GM12878 (cell line): ENCODE measurements at regions not wholly inside any gene's neighbourhood (a gene's known extent, or its start where the extent isn't known, plus 50 kb on each side); places are given as distances from the start of the nearest gene placed in this dataset.

Experiments used
- ATAC-seq: fragments of 200-7000 bp; cut with Tn5 transposase; 3 replicates; pipeline ENCODE4 v1.9.1; 2020; ENCODE audit warnings: mild to moderate bottlenecking, moderate library complexity
- BruUV-seq: library from RNA; stranded (reverse); fragments of 400-500 nt; replicated peaks from 2 replicates; lab custom pipeline; 2021; lab: Mats Ljungman, UMichigan
- CTCF ChIA-PET: fragments of 300-600 bp; sonication (Branson Sonifier 250); formaldehyde crosslinking; extraction: SDS; loops from one replicate; lab custom pipeline; 2021; ENCODE audit warnings: inconsistent platforms; lab: Yijun Ruan, JAX
- POLR2A ChIA-PET: fragments of 350-600 bp; formaldehyde crosslinking; extraction: SDS; loops from one replicate; lab custom pipeline; 2021; ENCODE audit warnings: inconsistent platforms; lab: Charles Lee
- RAD21 ChIA-PET: fragments of 300-600 bp; sonication (Branson Sonifier 250); formaldehyde crosslinking; loops from one replicate; lab custom pipeline; 2023; ENCODE audit warnings: antibody characterized with exemption; ENCODE audit not compliant: unreplicated experiment; lab: Charles Lee
- SMC1A ChIA-PET: fragments of 300-600 bp; sonication (Branson Sonifier 250); formaldehyde crosslinking; loops from one replicate; lab custom pipeline; 2023; ENCODE audit not compliant: unreplicated experiment, uncharacterized antibody; lab: Charles Lee
- DNase-seq: peaks from one replicate; pipeline ENCODE4 v3.0.0-alpha.2; 2011; ENCODE audit warnings: low read depth, low spot score
- FAIRE-seq: peaks from 3 replicates; lab custom pipeline; 2011; peaks lifted over from hg19 to GRCh38; lab: Jason Lieb, UNC
- H2AFZ ChIP-seq: 2 replicates; pipeline ENCODE4 v1.6.0; 2011; ENCODE audit warnings: low read depth, low read length, control low read depth; ENCODE audit not compliant: control insufficient read depth
- H3K27ac ChIP-seq: 2 replicates; pipeline ENCODE4 v1.5.1; 2011; ENCODE audit warnings: control low read depth; ENCODE audit not compliant: control insufficient read depth, insufficient read depth
- H3K27me3 ChIP-seq, 2 experiments: replicated peaks in 1 of 2; 2 replicates each; pipeline versions ENCODE4 v1.6.0 to v1.6.1; 2011; ENCODE audit warnings: low read length in 1 of 2; ENCODE audit not compliant: control insufficient read depth in 2 of 2, insufficient read depth in 2 of 2
- H3K36me3 ChIP-seq, 2 experiments: 2 replicates each; pipeline ENCODE4 v1.5.1; 2011; ENCODE audit warnings: low read length in 1 of 2; ENCODE audit not compliant: control insufficient read depth in 2 of 2, insufficient read depth in 2 of 2
- H3K4me1 ChIP-seq: 2 replicates; pipeline ENCODE4 v1.6.1; 2011; ENCODE audit warnings: mild to moderate bottlenecking, low read length, moderate library complexity, mixed read lengths; ENCODE audit not compliant: control insufficient read depth, insufficient read depth
- H3K4me2 ChIP-seq: 2 replicates; pipeline ENCODE4 v1.6.0; 2011; ENCODE audit warnings: control low read depth; ENCODE audit not compliant: control insufficient read depth, insufficient read depth
- H3K4me3 ChIP-seq: fragments of 200-600 bp; sonication (generic); 2 replicates; pipeline ENCODE4 v1.5.1; 2016
- H3K79me2 ChIP-seq: 2 replicates; pipeline ENCODE4 v1.6.0; 2011; ENCODE audit warnings: low read length; ENCODE audit not compliant: control insufficient read depth, insufficient read depth
- H3K9ac ChIP-seq: 2 replicates; pipeline ENCODE4 v1.8.0; 2011; ENCODE audit warnings: low read length, control low read depth, mixed read lengths; ENCODE audit not compliant: control insufficient read depth, insufficient read depth
- H3K9me3 ChIP-seq: replicated peaks from 3 replicates; pipeline ENCODE4 v1.5.1; 2011; ENCODE audit warnings: mild to moderate bottlenecking, low read length; ENCODE audit not compliant: control insufficient read depth, insufficient read depth
- H4K20me1 ChIP-seq: 2 replicates; pipeline ENCODE4 v1.6.0; 2011; ENCODE audit not compliant: control insufficient read depth, insufficient read depth
- ASH2L ChIP-seq: fragments of 300-600, 200-600 bp; sonication (generic); IDR thresholded peaks from 2 replicates; pipeline ENCODE4 v1.6.1; 2017; ENCODE audit warnings: low read depth, mild to moderate bottlenecking, borderline replicate concordance
- CHD1 ChIP-seq: IDR thresholded peaks from 2 replicates; pipeline ENCODE4 v1.6.1; 2012; ENCODE audit warnings: low read depth, low read length, improper control_type of control experiment
- E2F4 ChIP-seq: IDR thresholded peaks from 2 replicates; pipeline ENCODE4 v1.6.1; 2012; ENCODE audit warnings: low read depth, low read length, improper control_type of control experiment
- ETV6 ChIP-seq, 2 experiments: fragments of 450-650 bp in 1 of 2; IDR thresholded peaks in 1 of 2; conservative IDR thresholded peaks in 1 of 2; 2 replicates each; pipeline ENCODE4 v1.6.1; 2014; ENCODE audit warnings: antibody characterized with exemption in 1 of 2, borderline replicate concordance in 1 of 2, low read depth in 1 of 2, mild to moderate bottlenecking in 1 of 2, moderate library complexity in 1 of 2
- MEF2A ChIP-seq: IDR thresholded peaks from 2 replicates; pipeline ENCODE4 v1.6.1; 2011; ENCODE audit warnings: low read depth, mild to moderate bottlenecking, low read length, moderate library complexity; ENCODE audit not compliant: insufficient read depth
- PML ChIP-seq: IDR thresholded peaks from 2 replicates; pipeline ENCODE4 v1.6.1; 2012; ENCODE audit warnings: low read length, inconsistent platforms
- RAD21 ChIP-seq: IDR thresholded peaks from 2 replicates; pipeline ENCODE4 v1.6.1; 2011; ENCODE audit warnings: mild to moderate bottlenecking, low read depth, low read length, moderate library complexity; ENCODE audit not compliant: insufficient read depth
- RCOR1 ChIP-seq: conservative IDR thresholded peaks from 2 replicates; pipeline ENCODE4 v1.6.1; 2012; ENCODE audit warnings: low read depth, low read length, improper control_type of control experiment
- RUNX3 ChIP-seq: IDR thresholded peaks from 2 replicates; pipeline ENCODE4 v1.6.1; 2012; ENCODE audit warnings: low read length, inconsistent platforms
- STAT3 ChIP-seq: IDR thresholded peaks from 2 replicates; pipeline ENCODE4 v1.6.1; 2011; ENCODE audit warnings: low read depth, low read length, improper control_type of control experiment
- TAF1 ChIP-seq: IDR thresholded peaks from 2 replicates; pipeline ENCODE4 v1.6.1; 2011; ENCODE audit warnings: mild to moderate bottlenecking, low read depth, low read length, borderline replicate concordance
- WRNIP1 ChIP-seq: IDR thresholded peaks from 2 replicates; pipeline ENCODE4 v1.6.1; 2011; ENCODE audit warnings: low read depth, low read length, improper control_type of control experiment, borderline replicate concordance
- YY1 ChIP-seq: IDR thresholded peaks from 2 replicates; pipeline ENCODE4 v1.6.1; 2011; ENCODE audit warnings: low read depth, mild to moderate bottlenecking, low read length
- ZNF622 ChIP-seq: fragments of 450-650 bp; IDR thresholded peaks from 2 replicates; pipeline ENCODE4 v1.6.1; 2017; ENCODE audit warnings: mild to moderate bottlenecking, inconsistent platforms
- WGBS: methylation state at CpG from one replicate; pipeline ENCODE4 v1.1.6; 2016; ENCODE audit warnings: low lambda C conversion rate; ENCODE audit not compliant: insufficient replicate concordance, insufficient coverage; ENCODE audit errors: missing lambda C conversion rate; 5-methylcytosine and 5-hydroxymethylcytosine counted together
- in situ Hi-C: fragments of 300-500 bp; cut with MboI; formaldehyde crosslinking; loops from 9 replicates; pipeline ENCODE4 v1.14.3; 2018; ENCODE audit warnings: mixed read lengths
- intact Hi-C: fragments of 100-400 bp; cut with micrococcal nuclease; formaldehyde crosslinking; loops from one replicate; pipeline ENCODE4 v1.14.2; 2022; ENCODE audit not compliant: unreplicated experiment
- TF ChIP-seq, protein P1 (sequence below): IDR thresholded peaks from 2 replicates; pipeline ENCODE4 v1.6.1; 2011; ENCODE audit warnings: low read depth, mild to moderate bottlenecking, low read length, moderate library complexity, borderline replicate concordance; ENCODE audit errors: extremely low read depth

DNA sequence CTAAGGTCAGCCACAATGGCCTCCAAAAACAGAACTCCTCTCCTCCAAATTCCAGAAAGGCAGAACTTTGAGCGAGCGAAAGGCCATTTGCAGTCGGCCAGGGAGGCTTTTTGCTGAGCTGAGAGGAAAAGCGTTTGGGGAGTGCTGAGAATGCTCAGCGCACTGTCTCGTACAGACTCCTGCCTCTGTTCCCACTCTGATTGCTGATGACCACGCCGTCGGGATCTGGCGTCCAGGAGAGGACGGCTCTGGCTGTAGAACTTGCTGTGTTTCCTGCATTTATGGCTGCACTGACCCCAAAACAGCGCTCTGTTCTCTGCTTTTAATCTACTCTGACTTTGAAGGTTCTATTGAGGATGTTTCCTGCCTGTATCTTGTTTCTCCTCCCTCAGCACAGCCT, 82.4 kb upstream of the WSCD2 start:
- ATAC-seq (no peak), DNase-seq (no peak), FAIRE-seq (no peak)
- ChIA-PET CTCF (no interaction called here), RAD21 (no interaction called here), SMC1A (no interaction called here), POLR2A (no interaction called here)
- H4K20me1 ChIP-seq = no peaks in the 10 kb centered on the region
- intact Hi-C loops = no loop called here
- peaks cover 4% of the 10 kb centered on the region; the same call in 1 of the 2 replicates for H3K4me1 ChIP-seq
- in situ Hi-C loops = no loop called here
- H3K36me3 ChIP-seq = no peaks in the 10 kb centered on the region
- no peak overlapping the region for H3K4me2 ChIP-seq
- 49% methylated on average over 12 of the region's 12 CpGs for WGBS
- no peak overlapping the region; the same call in 1 of the 2 replicates for H2AFZ ChIP-seq
- H3K9ac ChIP-seq = no peak overlapping the region
- TF ChIP-seq STAT3 (no peak), PML (no peak), ZNF622 (no peak), E2F4 (no peak), ASH2L (no peak)
- TF ChIP-seq, protein P1, sequence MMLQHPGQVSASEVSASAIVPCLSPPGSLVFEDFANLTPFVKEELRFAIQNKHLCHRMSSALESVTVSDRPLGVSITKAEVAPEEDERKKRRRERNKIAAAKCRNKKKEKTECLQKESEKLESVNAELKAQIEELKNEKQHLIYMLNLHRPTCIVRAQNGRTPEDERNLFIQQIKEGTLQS = no peak
- no peak overlapping the region for H3K27ac ChIP-seq
- BruUV-seq = no TSS peak
- H3K27me3 ChIP-seq = no peaks in the 10 kb centered on the region; a peak in 2 of 4 replicates
- no peaks in the 10 kb centered on the region for H3K79me2 ChIP-seq
- no peaks in the 10 kb centered on the region for H3K9me3 ChIP-seq
- no peak overlapping the region for H3K4me3 ChIP-seq

DNA sequence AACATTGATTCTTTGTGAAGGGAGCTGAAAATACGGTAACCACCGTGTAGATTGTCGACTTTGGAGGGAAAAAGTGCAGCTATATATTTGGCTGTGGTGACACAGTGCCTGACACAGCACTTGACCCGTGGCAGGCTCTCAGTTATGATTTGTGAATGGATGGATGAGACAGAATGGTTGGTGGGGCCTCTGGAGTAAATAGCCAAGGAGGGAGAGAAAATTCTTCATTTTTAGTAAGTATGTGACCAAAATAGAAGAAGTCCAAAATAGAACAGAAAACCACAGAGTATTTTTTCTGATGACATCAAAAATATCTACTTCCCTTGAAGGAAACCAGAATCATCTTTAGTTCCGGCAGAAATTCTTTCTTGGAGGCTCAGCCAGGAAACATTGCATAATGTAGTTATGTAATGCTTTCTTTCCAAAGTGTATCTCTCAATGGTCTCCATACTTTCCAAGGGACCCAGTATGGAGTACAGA, 82.0 kb upstream of the WSCD2 start:
- no peak for DNase-seq
- 17% methylated on average over 5 of the region's 5 CpGs for WGBS
- peak; percentile 57 for TF ChIP-seq RUNX3
- no peak for TF ChIP-seq RAD21
- no peak for TF ChIP-seq TAF1
- peak; percentile 73 for TF ChIP-seq MEF2A
- TF ChIP-seq RCOR1 = no peak
- no peak for TF ChIP-seq YY1
- TF ChIP-seq ETV6 (conservative IDR thresholded peaks at IDR 0.05 in 1 of 2, IDR thresholded peaks at IDR 0.05 in 1 of 2; ENCODE audit: borderline replicate concordance in 1 of 2, low read depth in 1 of 2) = peak in 1 of 2 experiments; percentile 31; a peak in 1 of 4 replicates
- no peak for TF ChIP-seq WRNIP1
- TF ChIP-seq CHD1 = no peak
- Histone ChIP-seq H3K4me3 (no peak overlapping the region), H3K36me3 (no peaks in the 10 kb centered on the region), H4K20me1 (no peaks in the 10 kb centered on the region), H3K4me1 (peaks cover 4% of the 10 kb centered on the region; the same call in 1 of the 2 replicates), H2AFZ (no peak overlapping the region; the same call in 1 of the 2 replicates), H3K27ac (no peak overlapping the region), H3K79me2 (no peaks in the 10 kb centered on the region), H3K9me3 (no peaks in the 10 kb centered on the region), H3K9ac (no peak overlapping the region), H3K27me3 (no peaks in the 10 kb centered on the region; a peak in 2 of 4 replicates), H3K4me2 (0 out of 2 replicates have a peak overlapping the region, but pooled peaks have one; percentile 22)
- intact Hi-C loops = no loop called here
- POLR2A ChIA-PET = no interaction called here
- in situ Hi-C loops = no loop called here
- RAD21 ChIA-PET = no interaction called here
- SMC1A ChIA-PET = no interaction called here
- peak; percentile 53 for ATAC-seq
- FAIRE-seq = no peak
- CTCF ChIA-PET = no interaction called here
- BruUV-seq = no TSS peak
